ENCODE measurements at regions not wholly inside any gene's neighbourhood (a gene's known extent, or its start where the extent isn't known, plus 50 kb on each side); places are given as distances from the start of the nearest gene placed in this dataset.

DNA sequence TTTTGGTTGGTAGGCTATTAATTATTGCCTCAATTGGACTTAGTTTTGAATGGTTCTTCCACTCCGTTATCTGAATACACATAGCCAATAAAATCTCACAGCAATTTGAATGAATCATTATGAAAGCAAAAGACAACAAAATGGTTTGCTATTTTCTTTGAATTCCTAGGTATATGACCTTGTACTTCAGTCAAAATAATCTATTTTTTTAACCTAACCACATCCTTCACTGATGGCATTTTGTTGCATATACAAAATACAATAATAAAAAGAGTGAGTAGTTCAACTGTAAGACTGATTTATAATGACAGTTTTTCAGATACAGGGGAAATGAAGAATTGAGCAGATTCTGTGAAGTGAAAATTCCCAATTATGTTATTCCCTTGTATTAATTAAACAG lies 433.1 kb downstream of the HTR7 start:
- TF ChIP-seq, protein P1, sequence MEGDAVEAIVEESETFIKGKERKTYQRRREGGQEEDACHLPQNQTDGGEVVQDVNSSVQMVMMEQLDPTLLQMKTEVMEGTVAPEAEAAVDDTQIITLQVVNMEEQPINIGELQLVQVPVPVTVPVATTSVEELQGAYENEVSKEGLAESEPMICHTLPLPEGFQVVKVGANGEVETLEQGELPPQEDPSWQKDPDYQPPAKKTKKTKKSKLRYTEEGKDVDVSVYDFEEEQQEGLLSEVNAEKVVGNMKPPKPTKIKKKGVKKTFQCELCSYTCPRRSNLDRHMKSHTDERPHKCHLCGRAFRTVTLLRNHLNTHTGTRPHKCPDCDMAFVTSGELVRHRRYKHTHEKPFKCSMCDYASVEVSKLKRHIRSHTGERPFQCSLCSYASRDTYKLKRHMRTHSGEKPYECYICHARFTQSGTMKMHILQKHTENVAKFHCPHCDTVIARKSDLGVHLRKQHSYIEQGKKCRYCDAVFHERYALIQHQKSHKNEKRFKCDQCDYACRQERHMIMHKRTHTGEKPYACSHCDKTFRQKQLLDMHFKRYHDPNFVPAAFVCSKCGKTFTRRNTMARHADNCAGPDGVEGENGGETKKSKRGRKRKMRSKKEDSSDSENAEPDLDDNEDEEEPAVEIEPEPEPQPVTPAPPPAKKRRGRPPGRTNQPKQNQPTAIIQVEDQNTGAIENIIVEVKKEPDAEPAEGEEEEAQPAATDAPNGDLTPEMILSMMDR (IDR thresholded peaks at IDR 0.05), result no peak
- TF ChIP-seq POLR2A (IDR thresholded peaks at IDR 0.05), result no peak

Measured in heart left ventricle (tissue), 13 donors.